ENCODE measurements at regions not wholly inside any gene's neighbourhood (a gene's known extent, or its start where the extent isn't known, plus 50 kb on each side); places are given as distances from the start of the nearest gene placed in this dataset.

DNA sequence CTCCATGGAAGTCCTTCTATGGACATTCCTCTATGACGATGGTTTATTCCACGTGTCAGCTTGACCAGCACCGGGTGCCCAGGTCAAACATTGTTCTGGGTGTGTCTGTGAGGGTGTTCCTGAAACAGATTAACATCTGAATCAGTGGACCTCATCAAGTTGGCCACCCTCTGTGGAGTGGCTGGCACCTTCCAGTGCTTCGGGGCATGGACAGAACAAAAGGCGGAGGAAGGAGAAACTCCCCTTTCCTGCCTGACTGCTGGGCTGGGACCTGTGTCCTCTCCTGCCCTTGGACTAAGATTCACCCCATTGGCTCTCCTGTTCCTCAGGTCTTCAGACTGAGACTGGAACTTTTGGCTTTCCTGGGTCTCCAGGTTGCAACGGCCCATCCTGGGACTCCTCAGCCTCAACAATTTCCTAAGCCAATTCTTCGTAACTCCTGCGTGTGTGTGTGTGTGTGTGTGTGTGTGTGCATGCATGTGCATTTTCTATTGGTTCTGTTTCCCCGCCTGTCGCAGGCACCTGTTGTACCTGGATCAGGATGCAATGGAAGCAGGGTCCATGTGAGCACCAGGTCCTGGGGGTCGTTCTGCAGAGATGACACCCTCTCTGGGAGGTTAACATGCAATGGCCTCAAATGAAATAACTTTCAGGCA lies 357.2 kb upstream of the SALL3 start:
- DNase-seq (ENCODE audit: low read depth in 2 of 2), result no peak

DNA sequence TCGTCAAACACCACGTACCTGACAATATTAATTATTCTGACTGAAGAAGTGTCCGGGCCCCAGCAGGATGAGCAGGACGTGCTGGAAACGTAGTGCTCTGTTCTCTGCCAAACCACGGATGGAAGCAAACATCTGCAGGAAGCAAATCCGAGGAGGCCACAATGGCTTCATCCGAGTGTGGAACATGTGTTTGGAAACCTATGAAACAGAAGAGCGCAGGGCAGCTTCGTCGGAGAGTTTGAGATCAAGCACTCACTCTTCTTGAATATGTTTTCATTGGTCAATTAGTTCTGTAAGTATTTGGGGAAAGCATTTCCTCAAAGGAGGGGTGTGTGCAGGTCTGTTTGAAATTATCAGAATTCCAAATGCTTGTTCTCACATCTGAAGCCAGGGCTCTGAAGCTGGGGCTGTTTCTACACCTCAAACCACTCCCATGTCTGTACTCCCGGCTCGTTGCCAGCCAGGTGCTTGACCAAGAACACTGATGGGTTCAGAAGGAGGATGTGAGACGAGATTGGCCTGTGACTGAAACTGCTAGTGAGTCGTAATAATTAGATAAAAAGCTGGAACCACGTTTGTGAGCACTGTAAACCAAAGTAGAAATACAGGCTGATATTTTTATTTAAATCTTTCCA lies 356.6 kb upstream of the SALL3 start:
- no peak for DNase-seq (ENCODE audit: low read depth in 2 of 2)

DNA sequence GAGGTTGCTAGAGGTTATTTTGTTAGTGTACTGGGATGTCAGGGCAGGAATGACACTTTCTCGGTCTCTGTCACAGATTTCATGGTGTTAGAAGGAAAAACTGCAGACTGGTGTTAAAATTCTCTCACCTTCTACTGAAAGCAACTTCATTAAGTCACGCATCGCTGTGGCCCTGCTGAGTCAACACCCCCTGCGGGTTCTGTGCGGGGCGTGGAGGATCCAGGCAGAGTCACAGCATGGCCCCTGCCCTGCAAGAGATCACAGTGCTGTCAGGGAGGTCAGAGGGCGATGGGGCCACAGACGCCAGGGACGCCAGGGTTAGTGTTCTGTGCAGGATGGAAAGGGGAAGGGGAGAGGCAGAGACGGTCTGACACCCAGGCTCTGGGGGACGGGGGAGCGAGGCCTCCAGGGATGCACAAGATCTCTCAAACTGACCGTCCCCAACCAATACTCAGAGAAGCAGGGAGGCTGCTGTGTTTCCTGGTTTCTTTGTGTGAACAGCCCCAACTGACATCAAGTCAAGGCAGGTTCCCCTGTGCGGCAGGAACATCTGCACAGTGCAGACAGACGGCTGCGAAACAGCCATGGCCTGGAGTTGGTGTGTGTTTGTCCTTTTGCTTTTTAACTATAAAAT lies 354.9 kb upstream of the SALL3 start:
- DNase-seq (ENCODE audit: low read depth in 2 of 2), result no peak

DNA sequence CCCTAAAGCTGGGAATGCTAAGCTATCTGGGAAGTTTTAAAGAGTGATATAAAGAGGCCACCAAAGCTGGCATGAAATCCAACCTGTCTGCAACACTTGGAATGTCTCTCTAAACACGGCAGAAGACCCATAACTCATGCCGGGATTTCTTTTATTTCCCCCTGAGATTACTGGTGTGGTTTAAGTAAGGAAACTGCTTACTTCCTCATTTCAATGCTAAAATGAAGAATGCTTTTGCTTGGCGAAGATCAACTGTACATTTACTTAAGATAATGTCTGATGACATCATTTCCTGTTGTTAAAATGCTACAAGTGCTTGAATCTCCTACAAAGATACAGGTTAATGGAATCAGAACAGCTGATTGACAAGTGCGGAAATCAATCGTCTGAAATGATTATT lies 353.8 kb upstream of the SALL3 start:
- DNase-seq (ENCODE audit: low read depth in 2 of 2), result no peak

DNA sequence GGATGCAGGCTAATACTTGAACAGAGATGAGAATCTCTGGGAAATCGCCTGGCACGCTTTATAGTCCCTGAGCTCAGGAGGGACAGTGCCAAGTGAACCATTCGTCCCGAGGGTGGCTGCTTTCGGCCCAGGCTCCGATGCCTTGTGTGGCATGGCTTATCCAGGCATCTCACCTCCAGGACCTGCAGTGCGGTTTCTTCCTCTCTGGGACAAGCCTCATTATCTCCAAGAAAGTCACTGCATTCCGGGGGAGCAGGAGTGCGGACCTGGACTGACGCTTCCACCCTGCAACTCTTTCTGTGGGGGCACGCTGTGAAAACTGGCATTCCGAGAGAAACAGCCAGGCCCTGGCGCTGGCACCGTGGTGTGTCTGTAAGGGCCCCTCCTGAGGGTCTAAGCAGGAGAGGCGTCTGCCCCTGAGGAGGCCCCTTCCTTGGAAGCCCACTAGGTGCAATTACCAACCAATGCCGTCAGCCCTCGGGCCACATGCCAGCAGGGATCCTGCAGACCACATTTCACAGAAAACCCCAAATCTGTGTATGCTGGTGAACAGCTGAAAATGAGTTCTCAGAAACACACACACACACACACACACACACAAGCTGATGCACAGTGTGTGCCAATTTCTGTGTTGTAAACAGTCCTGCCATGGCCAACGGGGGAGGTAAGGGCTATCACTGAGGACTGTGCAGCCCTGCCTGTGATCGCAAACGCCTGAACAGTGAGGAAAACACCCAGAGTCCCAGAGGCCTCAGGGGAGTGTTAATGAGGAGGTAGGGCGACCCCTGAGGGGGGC lies 351.9 kb upstream of the SALL3 start:
- no peak for DNase-seq (ENCODE audit: low read depth in 2 of 2)

DNA sequence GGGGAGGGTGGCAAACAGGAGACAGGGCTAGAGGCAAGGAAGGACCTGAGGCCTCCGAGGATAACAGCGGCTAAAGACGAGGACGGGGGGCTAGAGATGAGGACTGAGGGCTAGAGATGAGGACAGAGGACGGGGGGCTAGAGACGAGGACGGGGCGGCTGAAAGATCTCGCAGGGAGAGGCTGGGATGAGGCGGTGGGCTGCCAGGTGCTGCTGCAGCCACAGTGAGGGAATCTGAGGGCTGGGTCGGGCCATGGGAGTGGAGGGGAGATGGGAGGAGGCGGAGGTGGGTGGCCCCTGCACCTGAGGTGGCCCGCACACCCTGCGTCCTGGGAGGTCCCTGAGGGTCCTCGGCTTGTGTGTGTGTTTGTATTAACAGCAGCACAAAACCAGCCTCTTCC lies 350.2 kb upstream of the SALL3 start:
- DNase-seq (ENCODE audit: low read depth in 2 of 2), result no peak

DNA sequence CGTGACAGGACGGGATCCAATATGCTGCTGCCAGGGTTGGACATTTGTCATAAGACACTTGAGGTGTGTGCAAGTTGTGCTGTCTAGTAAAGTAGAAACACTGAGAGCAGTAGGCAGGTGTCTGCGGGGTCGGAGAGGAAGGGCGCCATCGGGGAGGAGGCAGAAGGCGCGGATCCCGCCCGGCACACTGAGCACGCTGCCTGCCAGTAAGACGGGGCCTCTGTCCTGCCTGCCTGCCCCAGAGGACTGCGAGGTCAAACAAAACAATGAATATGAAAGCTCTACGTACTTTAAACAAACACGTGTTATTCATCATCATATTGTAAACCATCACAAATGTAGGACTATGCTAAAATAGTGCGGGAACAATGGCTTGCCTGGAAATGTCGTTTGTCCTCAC lies 349.3 kb upstream of the SALL3 start:
- DNase-seq (ENCODE audit: low read depth in 2 of 2), result no peak

DNA sequence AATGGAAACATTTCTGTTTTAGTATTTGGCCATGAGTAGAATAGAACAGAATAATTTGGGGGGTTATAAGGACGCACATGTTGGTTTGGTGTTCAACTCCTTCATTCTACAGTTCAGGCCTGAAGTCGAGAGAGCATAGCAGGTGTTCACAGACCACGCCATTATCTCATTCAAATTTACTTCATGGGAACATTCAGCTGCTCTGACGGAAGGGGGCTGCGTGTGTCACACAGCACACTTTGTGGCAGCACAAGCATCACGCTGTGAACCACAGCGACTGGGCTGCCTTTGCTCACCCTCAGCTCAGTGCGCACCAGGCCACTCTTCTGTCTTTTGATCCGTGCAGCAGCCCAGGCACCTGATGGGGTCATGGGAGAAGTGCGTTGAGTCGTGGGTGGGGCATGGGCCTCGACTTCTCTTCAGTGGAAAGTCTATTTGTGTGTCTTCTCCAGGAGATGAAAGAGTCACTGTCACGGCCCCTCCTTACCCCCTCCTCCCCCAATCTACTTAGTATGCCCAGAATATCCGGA lies 348.6 kb upstream of the SALL3 start:
- DNase-seq (ENCODE audit: low read depth in 2 of 2), result no peak

DNA sequence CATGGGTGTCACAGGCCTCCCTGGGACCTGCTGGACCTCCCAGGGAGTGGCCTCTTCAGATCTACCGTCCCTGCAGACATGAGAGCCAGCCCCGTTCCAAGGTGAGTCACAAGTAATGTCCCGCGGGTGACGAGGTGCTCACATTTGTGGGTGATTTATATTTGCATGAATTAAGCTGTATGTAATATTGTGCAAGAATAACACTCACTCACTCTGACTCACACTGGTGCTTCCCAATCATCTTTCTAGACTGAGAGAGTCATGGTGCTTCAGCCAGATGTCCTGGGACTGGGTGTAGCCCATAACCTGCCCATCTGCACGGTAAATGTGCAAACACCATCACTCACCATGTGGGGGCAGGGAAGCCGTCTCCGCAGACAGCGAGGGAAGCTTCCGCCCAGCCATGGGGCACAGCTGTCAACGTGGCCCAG lies 347.5 kb upstream of the SALL3 start:
- DNase-seq (ENCODE audit: low read depth in 2 of 2), result no peak

DNA sequence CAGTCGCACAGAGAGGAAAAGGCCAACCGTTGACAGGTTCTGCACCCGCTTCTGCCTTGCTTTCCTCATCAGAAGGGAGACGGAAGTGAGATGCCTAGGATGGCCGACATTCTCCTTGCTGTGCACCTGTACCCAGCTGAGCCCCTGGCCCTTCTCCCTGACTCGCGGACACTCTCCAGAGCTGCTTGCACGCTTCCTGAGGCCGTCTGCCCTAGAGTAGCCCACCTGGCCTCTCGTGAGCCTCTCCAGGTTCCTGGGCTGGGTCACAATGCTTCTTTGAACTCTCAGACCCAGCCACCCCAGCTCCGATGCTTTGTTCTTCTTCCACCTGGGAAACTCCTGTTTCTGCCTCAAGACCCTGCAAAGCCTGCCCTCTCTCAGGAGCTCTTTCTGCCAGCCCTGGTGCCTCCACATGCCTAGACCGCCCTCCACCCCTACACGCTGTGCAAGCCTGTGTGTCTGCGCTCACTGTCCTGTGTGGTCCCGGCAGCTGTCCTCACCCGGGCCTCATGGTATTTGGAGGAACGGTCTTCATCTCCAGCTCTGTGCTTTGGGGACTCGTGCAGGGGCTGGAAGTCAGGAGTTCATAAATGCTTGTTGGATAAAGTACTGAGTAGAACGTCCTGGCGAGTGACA lies 345.4 kb upstream of the SALL3 start:
- no peak for DNase-seq (ENCODE audit: low read depth in 2 of 2)

DNA sequence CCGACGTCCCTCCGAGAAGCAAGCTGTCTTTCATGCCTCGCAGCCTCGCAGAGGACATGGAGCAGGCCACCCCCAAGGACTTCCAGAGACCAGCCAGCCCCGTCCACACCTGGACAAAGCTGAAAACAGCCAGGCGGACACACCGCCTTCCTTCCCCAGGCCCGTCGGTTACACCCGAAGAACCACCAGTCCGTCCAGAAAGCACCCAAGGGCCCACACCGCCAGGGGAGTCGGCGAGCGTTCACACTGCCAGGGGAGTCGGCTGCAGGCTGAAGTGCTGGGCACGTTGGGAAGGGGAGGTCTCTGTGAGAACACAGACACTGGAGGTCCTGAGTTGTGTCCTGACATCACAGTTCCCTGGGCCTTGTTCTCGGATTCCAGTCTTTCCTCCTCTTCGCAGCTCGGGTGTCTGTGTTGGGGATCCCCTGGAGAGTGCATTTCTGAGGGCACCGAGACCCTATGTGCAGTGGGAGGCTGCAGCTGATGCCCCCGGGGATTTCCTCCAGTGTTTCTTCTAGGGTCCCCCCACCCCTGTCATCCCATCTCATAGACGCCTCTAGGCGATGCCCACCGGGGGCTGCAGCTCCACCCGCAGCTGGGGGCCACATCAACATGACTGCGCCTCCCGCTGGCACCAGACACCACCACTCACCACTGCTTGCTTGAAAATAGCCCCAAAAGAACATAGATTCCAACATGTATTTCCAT lies 344.4 kb upstream of the SALL3 start:
- DNase-seq (ENCODE audit: low read depth in 2 of 2), result no peak

DNA sequence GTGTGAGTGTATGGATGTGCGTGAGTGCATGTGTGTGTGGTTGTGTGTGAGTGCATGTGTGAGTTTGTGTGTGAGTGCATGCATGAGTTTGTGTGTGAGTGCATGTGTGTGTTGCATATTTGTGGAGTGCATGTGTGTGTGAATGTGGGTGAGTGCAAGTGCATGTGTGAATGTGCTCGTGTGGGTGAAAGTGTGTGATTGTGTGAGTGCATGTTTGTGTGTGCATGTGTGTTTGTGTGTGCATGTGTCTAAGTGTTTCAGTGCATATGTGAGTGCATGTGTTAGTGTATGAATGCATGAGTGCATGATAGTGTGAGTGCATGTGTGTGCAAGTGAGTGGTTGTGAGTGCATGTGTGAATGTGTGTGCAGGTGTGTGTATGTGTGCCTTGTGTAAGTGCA lies 343.4 kb upstream of the SALL3 start:
- no peak for DNase-seq (ENCODE audit: low read depth in 2 of 2)

DNA sequence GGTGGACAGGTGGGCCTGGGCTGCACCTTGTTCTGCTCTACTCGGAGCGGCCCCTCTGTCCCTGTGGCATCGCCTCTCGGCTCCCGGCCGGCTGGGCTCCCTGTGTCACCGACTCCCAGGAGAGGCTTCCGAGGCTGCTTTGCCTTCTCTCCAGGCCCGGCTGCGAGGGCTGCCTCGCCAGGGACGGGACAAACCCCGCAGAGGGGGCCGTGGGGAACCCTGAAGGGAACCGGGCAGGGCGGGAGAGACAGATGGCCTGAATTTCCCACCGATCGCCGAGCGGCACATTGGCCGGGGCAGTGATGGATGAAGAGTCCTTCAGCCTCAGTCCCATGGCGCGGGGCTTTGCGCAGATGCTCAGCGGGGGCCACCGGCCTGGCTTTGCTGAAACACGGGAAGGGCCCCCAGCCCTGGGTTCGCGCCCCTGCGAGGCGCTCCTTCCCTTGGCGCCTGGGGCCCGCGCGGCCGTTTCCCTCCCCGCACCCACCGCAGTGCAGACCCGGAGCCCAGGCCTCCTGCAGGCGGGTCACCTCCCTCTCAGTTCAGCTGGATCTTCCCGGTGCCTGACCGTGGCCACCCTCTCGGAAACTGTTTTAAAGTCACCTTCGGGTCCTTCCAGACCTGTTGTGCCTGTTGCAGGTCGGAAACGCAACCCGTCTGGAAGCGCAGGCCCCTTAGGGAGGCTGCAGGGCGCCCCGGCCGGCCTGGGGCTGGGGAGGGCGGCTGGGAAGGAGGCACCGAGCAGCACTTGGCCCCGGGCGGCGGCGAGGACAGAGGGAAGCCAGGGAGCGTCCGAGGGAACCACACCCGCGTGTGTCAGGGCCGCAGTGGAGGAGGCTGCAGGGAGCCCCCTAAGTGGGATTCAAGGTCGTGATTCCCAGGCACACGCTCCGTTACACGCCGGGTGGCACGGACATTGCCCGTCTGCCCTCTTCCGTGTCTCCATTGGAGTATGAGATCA lies 341.9 kb upstream of the SALL3 start:
- DNase-seq (ENCODE audit: low read depth in 2 of 2), result no peak

DNA sequence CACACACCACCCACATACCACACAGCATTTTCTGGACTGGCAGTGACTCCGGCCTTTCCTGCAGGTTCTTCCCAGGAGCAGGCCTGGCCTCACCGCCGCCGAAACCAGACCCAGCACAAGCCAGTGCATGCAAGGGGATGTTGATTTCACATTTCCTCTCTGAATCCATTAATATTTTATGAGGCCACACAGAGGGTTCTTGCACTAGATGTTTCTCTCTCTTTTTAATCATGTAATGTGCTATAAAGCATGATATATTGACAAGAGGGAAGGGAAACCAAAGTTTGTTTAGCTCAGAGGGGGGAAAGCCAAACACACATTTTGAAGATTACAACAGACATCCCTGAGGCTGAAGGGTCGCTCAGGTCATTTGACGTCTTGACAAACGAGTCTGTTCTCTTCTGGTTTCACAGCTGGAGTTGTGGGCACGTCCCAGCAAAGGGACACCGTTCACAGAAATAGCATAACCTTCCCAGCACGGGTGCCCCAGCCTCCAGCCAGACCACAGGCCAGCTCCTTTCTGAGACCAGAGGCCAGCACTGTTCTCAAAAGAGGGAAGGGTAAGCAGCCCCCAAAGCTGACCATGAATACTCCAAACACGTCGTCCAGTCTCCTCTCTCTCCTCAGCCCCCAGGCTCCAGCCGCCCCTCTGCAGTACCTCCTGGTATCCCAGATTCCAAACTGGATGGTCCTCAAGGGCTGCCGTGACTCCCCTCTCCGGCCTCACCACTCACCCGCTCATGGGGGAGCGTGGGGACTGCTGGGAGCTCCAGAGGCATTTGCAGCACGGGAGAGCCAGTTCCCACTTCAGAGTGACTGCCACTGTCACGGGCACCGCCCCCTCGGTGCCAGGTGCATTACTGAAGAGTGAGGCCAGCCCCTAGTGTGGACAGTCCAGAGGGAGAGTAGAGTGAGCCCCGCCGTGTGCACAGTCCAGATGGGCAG lies 340.3 kb upstream of the SALL3 start:
- no peak for DNase-seq (ENCODE audit: low read depth in 2 of 2)

DNA sequence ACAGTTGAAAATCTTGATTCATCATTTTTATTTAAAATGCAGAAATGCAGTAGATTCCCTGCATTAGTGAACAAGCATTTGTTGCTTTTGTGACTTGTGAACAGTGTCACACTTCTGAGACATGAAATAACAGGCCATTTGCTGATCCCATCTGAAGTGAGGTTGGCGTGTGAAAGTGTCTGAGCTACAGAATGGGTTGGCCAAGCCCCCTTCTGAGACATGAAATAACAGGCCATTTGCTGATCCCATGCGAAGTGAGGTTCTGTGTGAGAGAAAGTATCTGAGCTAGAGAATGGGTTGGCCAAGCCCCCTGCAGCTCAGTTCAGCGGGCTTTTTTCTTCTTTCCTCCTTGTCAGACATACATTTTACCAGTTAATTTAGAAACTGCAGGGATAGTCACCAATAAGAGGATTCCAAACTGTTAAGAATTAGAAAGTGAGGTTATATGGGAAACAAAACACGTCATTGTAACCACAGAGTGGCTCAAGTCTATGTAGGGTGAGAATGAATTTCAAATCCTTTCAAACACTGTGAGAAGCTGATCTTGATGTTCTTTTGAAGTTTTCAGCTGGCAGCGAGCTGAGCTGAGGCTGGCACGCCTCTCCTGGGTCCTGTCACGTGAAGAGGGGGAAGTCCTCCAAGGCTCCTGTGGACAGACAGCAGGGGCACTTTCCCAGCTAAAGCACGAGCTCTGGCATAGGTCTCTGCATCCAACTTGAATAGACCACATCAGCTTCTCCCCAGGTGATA lies 339.2 kb upstream of the SALL3 start:
- no peak for DNase-seq (ENCODE audit: low read depth in 2 of 2)

DNA sequence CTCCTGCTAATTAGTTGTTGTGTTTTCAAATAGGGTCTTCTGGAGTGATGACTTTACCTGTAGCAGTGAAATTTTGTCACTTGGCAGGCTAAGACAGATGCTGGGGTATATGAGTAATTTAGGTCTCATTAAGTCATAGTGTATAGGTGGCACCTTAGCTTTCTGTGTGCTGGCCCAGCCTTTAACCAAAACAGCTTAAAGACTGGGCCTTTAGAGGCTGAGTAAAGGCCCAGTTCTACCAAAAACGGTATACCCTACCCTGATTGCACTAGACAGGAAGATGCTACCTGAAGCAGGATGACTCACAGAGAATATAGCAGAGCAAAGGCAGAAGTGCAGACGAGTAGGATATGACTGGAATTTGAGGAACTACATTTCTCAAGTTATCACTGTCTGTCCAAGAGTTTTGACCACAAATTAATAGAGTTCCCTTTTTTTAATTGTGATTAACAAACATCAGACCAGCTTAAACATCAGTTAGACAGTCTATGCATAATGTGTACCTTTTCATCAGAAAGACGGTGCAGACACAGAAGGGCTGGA lies 337.9 kb upstream of the SALL3 start:
- no peak for DNase-seq (ENCODE audit: low read depth in 2 of 2)

DNA sequence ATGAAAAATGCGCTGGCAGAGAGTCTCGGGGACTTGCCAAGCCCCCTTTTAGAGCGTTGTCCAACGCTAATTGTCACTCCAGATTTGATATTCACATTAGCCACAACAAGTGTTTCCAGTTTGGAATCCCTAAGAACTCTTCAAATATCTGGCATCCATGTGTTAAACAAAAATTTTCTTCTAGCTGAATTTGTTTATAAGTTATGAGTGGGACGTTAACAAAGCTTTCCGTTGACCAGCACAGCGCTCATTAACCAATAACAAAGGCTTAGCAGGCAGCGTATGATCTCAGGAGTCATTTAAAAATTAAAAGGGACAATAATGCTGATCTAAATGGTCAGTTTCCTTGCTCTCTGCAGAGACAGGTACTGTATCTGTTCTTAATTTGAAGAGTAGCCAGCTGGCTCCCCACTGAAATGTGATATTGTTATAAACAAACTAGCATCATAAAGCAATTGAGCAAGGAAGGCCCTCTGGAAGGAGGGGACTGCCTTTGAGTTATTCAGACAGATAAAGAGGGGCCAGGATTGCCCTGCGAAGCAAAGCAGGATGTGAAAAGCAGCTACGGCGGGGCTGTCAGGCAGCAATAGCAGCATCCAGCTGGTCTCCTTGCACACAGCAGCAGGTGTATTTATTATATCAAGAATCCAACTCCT lies 337.2 kb upstream of the SALL3 start:
- no peak for DNase-seq (ENCODE audit: low read depth in 2 of 2)

All from activated CD4-positive, alpha-beta T cell treated with anti-CD3 and anti-CD28 coated beads for 24 hours (primary cell).